MM.1S (cell line): ENCODE measurements at regions not wholly inside any gene's neighbourhood (a gene's known extent, or its start where the extent isn't known, plus 50 kb on each side); places are given as distances from the start of the nearest gene placed in this dataset.

ENCODE experiments used
- DNase-seq: peaks from one replicate; pipeline ENCODE4 v3.0.0-alpha.2; 2015
- H2AFZ ChIP-seq: fragments of 300-600 bp; sonication (generic); 2 replicates; pipeline ENCODE4 v1.6.0; 2016; ENCODE audit warnings: antibody characterized with exemption, low read length
- H3F3A ChIP-seq: fragments of 300-600 bp; sonication (generic); 2 replicates; pipeline ENCODE4 v1.6.1; 2016; ENCODE audit warnings: mild to moderate bottlenecking, antibody characterized with exemption, low read length, moderate library complexity, mixed read lengths; ENCODE audit not compliant: insufficient read depth
- H3K27ac ChIP-seq: fragments of 300-600 bp; sonication (generic); 2 replicates; pipeline ENCODE4 v1.5.1; 2016; ENCODE audit warnings: mild to moderate bottlenecking, low read length
- H3K27me3 ChIP-seq: fragments of 300-600 bp; sonication (generic); replicated peaks from 2 replicates; pipeline ENCODE4 v1.6.0; 2016; ENCODE audit warnings: low read length; ENCODE audit not compliant: insufficient read depth
- H3K36me3 ChIP-seq: fragments of 300-600 bp; sonication (generic); replicated peaks from 2 replicates; pipeline ENCODE4 v1.6.1; 2016; ENCODE audit warnings: mild to moderate bottlenecking, low read length, mixed read lengths; ENCODE audit not compliant: insufficient read depth
- H3K4me1 ChIP-seq: fragments of 300-600 bp; sonication (generic); 2 replicates; pipeline ENCODE4 v1.6.1; 2016; ENCODE audit warnings: low read length, mixed read lengths
- H3K4me2 ChIP-seq: fragments of 300-600 bp; sonication (generic); 2 replicates; pipeline ENCODE4 v1.6.0; 2016; ENCODE audit warnings: low read depth, low read length
- H3K4me3 ChIP-seq: fragments of 300-600 bp; sonication (generic); 2 replicates; pipeline ENCODE4 v1.5.1; 2016; ENCODE audit warnings: low read length, mixed read lengths
- H3K79me2 ChIP-seq: fragments of 300-600 bp; sonication (generic); 2 replicates; pipeline ENCODE4 v1.6.1; 2016; ENCODE audit warnings: mixed run types, low read length, mixed read lengths
- H3K9ac ChIP-seq: fragments of 300-600 bp; sonication (generic); 2 replicates; pipeline ENCODE4 v1.6.1; 2016; ENCODE audit warnings: low read length, mixed read lengths
- H3K9me2 ChIP-seq: fragments of 300-600 bp; sonication (generic); replicated peaks from 2 replicates; pipeline ENCODE4 v1.6.1; 2016; ENCODE audit warnings: mild to moderate bottlenecking, low read length, mixed read lengths; ENCODE audit not compliant: insufficient read depth
- H3K9me3 ChIP-seq: fragments of 300-600 bp; sonication (generic); replicated peaks from 2 replicates; pipeline ENCODE4 v1.6.1; 2016; ENCODE audit warnings: mild to moderate bottlenecking, low read length, mixed read lengths; ENCODE audit not compliant: insufficient read depth
- H4K20me1 ChIP-seq: fragments of 300-600 bp; sonication (generic); 2 replicates; pipeline ENCODE4 v1.6.1; 2016; ENCODE audit warnings: mild to moderate bottlenecking, low read length, moderate library complexity, mixed read lengths; ENCODE audit not compliant: insufficient read depth
- EZH2 ChIP-seq: fragments of 300-600 bp; sonication (generic); optimal IDR thresholded peaks from 2 replicates; pipeline ENCODE3; 2017; ENCODE audit warnings: low read depth, mild to moderate bottlenecking, antibody characterized with exemption, low read length, mixed read lengths
- EZH2phosphoT487 ChIP-seq: fragments of 300-600 bp; sonication (generic); IDR thresholded peaks from 2 replicates; pipeline ENCODE4 v1.6.1; 2018; ENCODE audit warnings: antibody characterized with exemption, low read length
- TF ChIP-seq, protein P1 (sequence below): fragments of 300-600 bp; sonication (generic); IDR thresholded peaks from 2 replicates; pipeline ENCODE4 v1.5.1; 2016; ENCODE audit warnings: antibody characterized with exemption, low read length, mixed read lengths

GRCh38 chr3:127040216-127040615, 57.3 kb downstream of the PLXNA1 start:
- Histone ChIP-seq H3K36me3 (no peaks in the 10 kb centered on the region), H3F3A (no peaks in the 10 kb centered on the region), H3K79me2 (no peaks in the 10 kb centered on the region), H3K9me3 (no peaks in the 10 kb centered on the region), H3K9ac (no peak overlapping the region), H3K27ac (no peak overlapping the region), H2AFZ (no peak overlapping the region), H3K4me3 (no peak overlapping the region), H3K4me2 (no peak overlapping the region), H3K4me1 (0 out of 2 replicates have a peak, but pooled peaks cover 4% of the 10 kb centered on the region), H4K20me1 (no peaks in the 10 kb centered on the region), H3K9me2 (no peaks in the 10 kb centered on the region), H3K27me3 (peaks cover 9% of the 10 kb centered on the region; the same call in 1 of the 2 replicates)
- no peak for DNase-seq
- no peak for TF ChIP-seq EZH2
- TF ChIP-seq EZH2phosphoT487, result no peak
- TF ChIP-seq, protein P1, sequence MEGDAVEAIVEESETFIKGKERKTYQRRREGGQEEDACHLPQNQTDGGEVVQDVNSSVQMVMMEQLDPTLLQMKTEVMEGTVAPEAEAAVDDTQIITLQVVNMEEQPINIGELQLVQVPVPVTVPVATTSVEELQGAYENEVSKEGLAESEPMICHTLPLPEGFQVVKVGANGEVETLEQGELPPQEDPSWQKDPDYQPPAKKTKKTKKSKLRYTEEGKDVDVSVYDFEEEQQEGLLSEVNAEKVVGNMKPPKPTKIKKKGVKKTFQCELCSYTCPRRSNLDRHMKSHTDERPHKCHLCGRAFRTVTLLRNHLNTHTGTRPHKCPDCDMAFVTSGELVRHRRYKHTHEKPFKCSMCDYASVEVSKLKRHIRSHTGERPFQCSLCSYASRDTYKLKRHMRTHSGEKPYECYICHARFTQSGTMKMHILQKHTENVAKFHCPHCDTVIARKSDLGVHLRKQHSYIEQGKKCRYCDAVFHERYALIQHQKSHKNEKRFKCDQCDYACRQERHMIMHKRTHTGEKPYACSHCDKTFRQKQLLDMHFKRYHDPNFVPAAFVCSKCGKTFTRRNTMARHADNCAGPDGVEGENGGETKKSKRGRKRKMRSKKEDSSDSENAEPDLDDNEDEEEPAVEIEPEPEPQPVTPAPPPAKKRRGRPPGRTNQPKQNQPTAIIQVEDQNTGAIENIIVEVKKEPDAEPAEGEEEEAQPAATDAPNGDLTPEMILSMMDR, result no peak

DNA sequence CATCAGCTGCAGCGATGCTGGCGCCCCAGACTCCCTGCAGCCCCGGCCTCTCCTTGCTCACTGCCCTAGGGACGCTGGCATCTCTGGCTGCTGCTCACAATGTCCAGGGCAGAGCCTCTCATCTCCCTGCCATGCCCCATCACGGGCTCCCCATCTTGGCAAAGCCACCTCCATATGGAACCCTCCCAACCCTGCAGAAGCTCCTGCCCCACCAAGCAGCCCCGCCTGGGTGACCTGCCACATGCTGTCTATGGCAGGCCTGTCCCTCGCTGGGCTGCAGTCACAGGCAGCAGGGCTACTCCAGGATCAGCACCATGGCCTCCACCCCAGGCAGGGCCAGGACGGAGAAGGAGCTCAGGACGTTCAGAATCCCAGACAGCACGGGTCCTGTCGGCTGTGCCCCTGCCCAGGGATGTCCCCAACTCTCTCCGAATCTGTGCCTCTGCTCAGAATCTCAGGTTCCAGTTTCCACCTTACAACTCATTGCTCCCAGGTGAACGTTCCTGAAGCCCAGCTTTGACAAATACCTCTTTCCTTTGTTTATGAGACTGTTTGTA, 58.4 kb downstream of the PLXNA1 start:
- H4K20me1 ChIP-seq, result no peaks in the 10 kb centered on the region
- no peaks in the 10 kb centered on the region for H3F3A ChIP-seq
- no peak overlapping the region for H3K4me3 ChIP-seq
- no peak overlapping the region for H2AFZ ChIP-seq
- DNase-seq, result no peak
- no peaks in the 10 kb centered on the region for H3K9me3 ChIP-seq
- H3K79me2 ChIP-seq, result no peaks in the 10 kb centered on the region
- no peak overlapping the region for H3K9ac ChIP-seq
- no peaks in the 10 kb centered on the region for H3K9me2 ChIP-seq
- no peak for TF ChIP-seq EZH2phosphoT487
- TF ChIP-seq, protein P1, result no peak
- TF ChIP-seq EZH2, result no peak
- H3K4me1 ChIP-seq, result 0 out of 2 replicates have a peak, but pooled peaks cover 4% of the 10 kb centered on the region
- H3K4me2 ChIP-seq, result no peak overlapping the region
- no peak overlapping the region for H3K27ac ChIP-seq
- H3K36me3 ChIP-seq, result no peaks in the 10 kb centered on the region
- peaks cover 9% of the 10 kb centered on the region; the same call in 1 of the 2 replicates for H3K27me3 ChIP-seq

GRCh38 chr3:127041933-127042332, 59.0 kb downstream of the PLXNA1 start:
- Histone ChIP-seq H3K4me3 (no peak overlapping the region), H3F3A (no peaks in the 10 kb centered on the region), H3K36me3 (no peaks in the 10 kb centered on the region), H3K4me2 (no peak overlapping the region), H3K27me3 (peaks cover 9% of the 10 kb centered on the region; the same call in 1 of the 2 replicates), H3K9me2 (no peaks in the 10 kb centered on the region), H4K20me1 (no peaks in the 10 kb centered on the region), H3K4me1 (0 out of 2 replicates have a peak, but pooled peaks cover 4% of the 10 kb centered on the region), H3K9ac (no peak overlapping the region), H3K27ac (no peak overlapping the region), H3K79me2 (no peaks in the 10 kb centered on the region), H3K9me3 (no peaks in the 10 kb centered on the region), H2AFZ (no peak overlapping the region)
- no peak for DNase-seq
- TF ChIP-seq, protein P1, result no peak
- no peak for TF ChIP-seq EZH2
- no peak for TF ChIP-seq EZH2phosphoT487
